Activated CD4-positive, alpha-beta memory T cell treated with anti-CD3 and anti-CD28 coated beads, Interleukin-2, amount 10 ng/mL, durations not matched to agents 7 days and 5 days (primary cell): ENCODE measurements at regions not wholly inside any gene's neighbourhood (a gene's known extent, or its start where the extent isn't known, plus 50 kb on each side); places are given as distances from the start of the nearest gene placed in this dataset.

Source experiments
- CTCF ChIA-PET: fragments of 350-600 bp; sonication (Branson Sonifier 250); formaldehyde crosslinking; loops from one replicate; lab custom pipeline; 2021; ENCODE audit warnings: antibody characterized with exemption, inconsistent platforms; lab: Charles Lee
- POLR2A ChIA-PET: fragments of 350-600 bp; sonication (Branson Sonifier 250); formaldehyde crosslinking; loops from one replicate; lab custom pipeline; 2021; ENCODE audit warnings: antibody characterized with exemption; lab: Charles Lee
- DNase-seq: peaks from one replicate; pipeline ENCODE4 v3.0.0-alpha.2; 2020
- H3K27ac Mint-ChIP-seq: one replicate; pipeline ENCODE4 v1.8.0; 2021; ENCODE audit warnings: mild to moderate bottlenecking, mixed read lengths
- H3K27me3 Mint-ChIP-seq: one replicate; pipeline ENCODE4 v1.8.0; 2021; ENCODE audit warnings: mixed read lengths
- H3K36me3 Mint-ChIP-seq: one replicate; pipeline ENCODE4 v1.8.0; 2021; ENCODE audit warnings: low read depth, mixed read lengths
- H3K4me1 Mint-ChIP-seq: one replicate; pipeline ENCODE4 v1.8.0; 2021; ENCODE audit warnings: mixed read lengths
- H3K4me3 Mint-ChIP-seq: one replicate; pipeline ENCODE4 v1.8.0; 2021; ENCODE audit warnings: mild to moderate bottlenecking, mixed read lengths
- H3K9me3 Mint-ChIP-seq: one replicate; pipeline ENCODE4 v1.8.0; 2021; ENCODE audit warnings: mixed read lengths

GRCh38 chr10:111747751-111748150, 435.8 kb downstream of the GPAM start:
- CTCF ChIA-PET = no interaction called here
- no peaks in the 10 kb centered on the region for H3K9me3 Mint-ChIP-seq
- no peaks in the 10 kb centered on the region for H3K36me3 Mint-ChIP-seq
- POLR2A ChIA-PET = no interaction called here
- no peak overlapping the region for H3K4me3 Mint-ChIP-seq
- H3K27ac Mint-ChIP-seq = no peak overlapping the region
- DNase-seq = no peak
- no peaks in the 10 kb centered on the region for H3K27me3 Mint-ChIP-seq
- H3K4me1 Mint-ChIP-seq = no peaks in the 10 kb centered on the region

- Mint-ChIP-seq H3K36me3 (no peaks in the 10 kb centered on the region), H3K27me3 (no peaks in the 10 kb centered on the region), H3K27ac (no peak overlapping the region), H3K4me1 (no peaks in the 10 kb centered on the region), H3K4me3 (no peak overlapping the region), H3K9me3 (no peaks in the 10 kb centered on the region)
- CTCF ChIA-PET = no interaction called here
- no peak for DNase-seq
- POLR2A ChIA-PET = no interaction called here
Observed at GRCh38 chr10:111748184-111748583, 435.4 kb downstream of the GPAM start.

- CTCF ChIA-PET = no interaction called here
- no peaks in the 10 kb centered on the region for H3K27me3 Mint-ChIP-seq
- no peaks in the 10 kb centered on the region for H3K4me1 Mint-ChIP-seq
- DNase-seq = no peak
- no peaks in the 10 kb centered on the region for H3K9me3 Mint-ChIP-seq
- POLR2A ChIA-PET = no interaction called here
- no peak overlapping the region for H3K27ac Mint-ChIP-seq
- H3K36me3 Mint-ChIP-seq = no peaks in the 10 kb centered on the region
- H3K4me3 Mint-ChIP-seq = no peak overlapping the region
Observed at GRCh38 chr10:111750165-111750849, 433.3 kb downstream of the GPAM start.

GRCh38 chr10:111756217-111757061, 427.1 kb downstream of the GPAM start:
- H3K4me1 Mint-ChIP-seq = no peaks in the 10 kb centered on the region
- no peak overlapping the region for H3K27ac Mint-ChIP-seq
- no peak overlapping the region for H3K4me3 Mint-ChIP-seq
- no peak for DNase-seq
- no peaks in the 10 kb centered on the region for H3K27me3 Mint-ChIP-seq
- H3K9me3 Mint-ChIP-seq = no peaks in the 10 kb centered on the region
- no peaks in the 10 kb centered on the region for H3K36me3 Mint-ChIP-seq
- ChIA-PET POLR2A (no interaction called here), CTCF (no interaction called here)

GRCh38 chr10:111758593-111758992, 425.0 kb downstream of the GPAM start:
- no peak overlapping the region for H3K27ac Mint-ChIP-seq
- no peaks in the 10 kb centered on the region for H3K4me1 Mint-ChIP-seq
- no peaks in the 10 kb centered on the region for H3K36me3 Mint-ChIP-seq
- no peaks in the 10 kb centered on the region for H3K9me3 Mint-ChIP-seq
- H3K27me3 Mint-ChIP-seq = no peaks in the 10 kb centered on the region
- H3K4me3 Mint-ChIP-seq = no peak overlapping the region
- ChIA-PET POLR2A (no interaction called here), CTCF (no interaction called here)
- DNase-seq = no peak

GRCh38 chr10:111762114-111762513, 421.5 kb downstream of the GPAM start:
- no peak for DNase-seq
- H3K4me3 Mint-ChIP-seq = no peak overlapping the region
- H3K9me3 Mint-ChIP-seq = no peaks in the 10 kb centered on the region
- POLR2A ChIA-PET = no interaction called here
- no peaks in the 10 kb centered on the region for H3K36me3 Mint-ChIP-seq
- no peaks in the 10 kb centered on the region for H3K27me3 Mint-ChIP-seq
- no peak overlapping the region for H3K27ac Mint-ChIP-seq
- no peaks in the 10 kb centered on the region for H3K4me1 Mint-ChIP-seq
- CTCF ChIA-PET = no interaction called here

- ChIA-PET CTCF (no interaction called here), POLR2A (no interaction called here)
- Mint-ChIP-seq H3K4me3 (no peak overlapping the region), H3K4me1 (no peaks in the 10 kb centered on the region), H3K9me3 (no peaks in the 10 kb centered on the region), H3K36me3 (no peaks in the 10 kb centered on the region), H3K27me3 (no peaks in the 10 kb centered on the region), H3K27ac (no peak overlapping the region)
- no peak for DNase-seq
Observed at GRCh38 chr10:111765216-111765615, 418.3 kb downstream of the GPAM start.

GRCh38 chr10:111766464-111766863, 417.1 kb downstream of the GPAM start:
- Mint-ChIP-seq H3K27me3 (no peaks in the 10 kb centered on the region), H3K36me3 (no peaks in the 10 kb centered on the region), H3K4me1 (no peaks in the 10 kb centered on the region), H3K4me3 (no peak overlapping the region), H3K9me3 (no peaks in the 10 kb centered on the region), H3K27ac (no peak overlapping the region)
- ChIA-PET POLR2A (no interaction called here), CTCF (no interaction called here)
- no peak for DNase-seq

- no peaks in the 10 kb centered on the region for H3K9me3 Mint-ChIP-seq
- H3K4me1 Mint-ChIP-seq = no peaks in the 10 kb centered on the region
- H3K36me3 Mint-ChIP-seq = no peaks in the 10 kb centered on the region
- POLR2A ChIA-PET = no interaction called here
- CTCF ChIA-PET = no interaction called here
- H3K4me3 Mint-ChIP-seq = no peak overlapping the region
- no peak for DNase-seq
- H3K27ac Mint-ChIP-seq = no peak overlapping the region
- no peaks in the 10 kb centered on the region for H3K27me3 Mint-ChIP-seq
Observed at GRCh38 chr10:111767661-111768060, 415.9 kb downstream of the GPAM start.

GRCh38 chr10:111773950-111774349, 409.6 kb downstream of the GPAM start:
- Mint-ChIP-seq H3K36me3 (no peaks in the 10 kb centered on the region), H3K9me3 (no peaks in the 10 kb centered on the region), H3K27ac (no peak overlapping the region), H3K4me3 (no peak overlapping the region), H3K4me1 (no peaks in the 10 kb centered on the region), H3K27me3 (no peaks in the 10 kb centered on the region)
- ChIA-PET POLR2A (no interaction called here), CTCF (no interaction called here)
- no peak for DNase-seq

- Mint-ChIP-seq H3K36me3 (no peaks in the 10 kb centered on the region), H3K27me3 (no peaks in the 10 kb centered on the region), H3K4me1 (no peaks in the 10 kb centered on the region), H3K4me3 (no peak overlapping the region), H3K9me3 (no peaks in the 10 kb centered on the region), H3K27ac (no peak overlapping the region)
- ChIA-PET CTCF (no interaction called here), POLR2A (no interaction called here)
- DNase-seq = no peak
Observed at GRCh38 chr10:111774486-111774885, 409.1 kb downstream of the GPAM start.

GRCh38 chr10:111784436-111784835, 399.1 kb downstream of the GPAM start:
- H3K4me1 Mint-ChIP-seq = no peaks in the 10 kb centered on the region
- ChIA-PET CTCF (no interaction called here), POLR2A (no interaction called here)
- H3K36me3 Mint-ChIP-seq = no peaks in the 10 kb centered on the region
- no peak for DNase-seq
- H3K4me3 Mint-ChIP-seq = no peak overlapping the region
- H3K9me3 Mint-ChIP-seq = no peaks in the 10 kb centered on the region
- no peak overlapping the region for H3K27ac Mint-ChIP-seq
- no peaks in the 10 kb centered on the region for H3K27me3 Mint-ChIP-seq

GRCh38 chr10:111784946-111785465, 398.6 kb downstream of the GPAM start:
- H3K27ac Mint-ChIP-seq = no peak overlapping the region
- H3K4me3 Mint-ChIP-seq = no peak overlapping the region
- H3K4me1 Mint-ChIP-seq = no peaks in the 10 kb centered on the region
- H3K9me3 Mint-ChIP-seq = no peaks in the 10 kb centered on the region
- POLR2A ChIA-PET = no interaction called here
- H3K36me3 Mint-ChIP-seq = no peaks in the 10 kb centered on the region
- no peaks in the 10 kb centered on the region for H3K27me3 Mint-ChIP-seq
- DNase-seq = no peak
- CTCF ChIA-PET = no interaction called here

GRCh38 chr10:111785921-111786320, 397.6 kb downstream of the GPAM start:
- Mint-ChIP-seq H3K9me3 (no peaks in the 10 kb centered on the region), H3K27ac (no peak overlapping the region), H3K36me3 (no peaks in the 10 kb centered on the region), H3K4me1 (no peaks in the 10 kb centered on the region), H3K27me3 (no peaks in the 10 kb centered on the region), H3K4me3 (no peak overlapping the region)
- no peak for DNase-seq
- POLR2A ChIA-PET = no interaction called here
- CTCF ChIA-PET = no interaction called here
